ENCODE measurements at regions not wholly inside any gene's neighbourhood (a gene's known extent, or its start where the extent isn't known, plus 50 kb on each side); places are given as distances from the start of the nearest gene placed in this dataset.

GRCh38 chr1:237962985-237963384 is 72.3 kb upstream of the ZP4 start:
- no peaks in the 10 kb centered on the region for H3K27me3 ChIP-seq (replicated peaks; ENCODE audit: insufficient read depth, low read length)
- no peaks in the 10 kb centered on the region for H3K9me2 ChIP-seq (replicated peaks; ENCODE audit: insufficient read depth, low read length)
- H3F3A ChIP-seq (ENCODE audit: insufficient read depth, low read length), result no peaks in the 10 kb centered on the region
- no peak overlapping the region for H3K4me3 ChIP-seq (ENCODE audit: low read length)
- no peak overlapping the region for H3K27ac ChIP-seq (ENCODE audit: low read length)
- no peak overlapping the region for H2AFZ ChIP-seq (ENCODE audit: low read length)
- H3K9ac ChIP-seq (ENCODE audit: low read length), result no peak overlapping the region
- no peaks in the 10 kb centered on the region for H3K4me1 ChIP-seq (ENCODE audit: low read length)
- no peak overlapping the region for H3K4me2 ChIP-seq (ENCODE audit: low read depth, low read length)
- H3K79me2 ChIP-seq (ENCODE audit: low read length), result no peaks in the 10 kb centered on the region
- H3K36me3 ChIP-seq (replicated peaks; ENCODE audit: insufficient read depth, low read length), result no peaks in the 10 kb centered on the region
- no peak for DNase-seq
- H4K20me1 ChIP-seq (ENCODE audit: insufficient read depth, low read length), result no peaks in the 10 kb centered on the region
- no peaks in the 10 kb centered on the region for H3K9me3 ChIP-seq (replicated peaks; ENCODE audit: insufficient read depth, low read length)
- TF ChIP-seq, protein P1, sequence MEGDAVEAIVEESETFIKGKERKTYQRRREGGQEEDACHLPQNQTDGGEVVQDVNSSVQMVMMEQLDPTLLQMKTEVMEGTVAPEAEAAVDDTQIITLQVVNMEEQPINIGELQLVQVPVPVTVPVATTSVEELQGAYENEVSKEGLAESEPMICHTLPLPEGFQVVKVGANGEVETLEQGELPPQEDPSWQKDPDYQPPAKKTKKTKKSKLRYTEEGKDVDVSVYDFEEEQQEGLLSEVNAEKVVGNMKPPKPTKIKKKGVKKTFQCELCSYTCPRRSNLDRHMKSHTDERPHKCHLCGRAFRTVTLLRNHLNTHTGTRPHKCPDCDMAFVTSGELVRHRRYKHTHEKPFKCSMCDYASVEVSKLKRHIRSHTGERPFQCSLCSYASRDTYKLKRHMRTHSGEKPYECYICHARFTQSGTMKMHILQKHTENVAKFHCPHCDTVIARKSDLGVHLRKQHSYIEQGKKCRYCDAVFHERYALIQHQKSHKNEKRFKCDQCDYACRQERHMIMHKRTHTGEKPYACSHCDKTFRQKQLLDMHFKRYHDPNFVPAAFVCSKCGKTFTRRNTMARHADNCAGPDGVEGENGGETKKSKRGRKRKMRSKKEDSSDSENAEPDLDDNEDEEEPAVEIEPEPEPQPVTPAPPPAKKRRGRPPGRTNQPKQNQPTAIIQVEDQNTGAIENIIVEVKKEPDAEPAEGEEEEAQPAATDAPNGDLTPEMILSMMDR (IDR thresholded peaks at IDR 0.05; ENCODE audit: low read length), result no peak
- TF ChIP-seq EZH2phosphoT487 (IDR thresholded peaks at IDR 0.05; ENCODE audit: low read length), result no peak
- TF ChIP-seq EZH2 (optimal IDR thresholded peaks at IDR 0.05; ENCODE audit: low read depth, low read length), result no peak

DNA sequence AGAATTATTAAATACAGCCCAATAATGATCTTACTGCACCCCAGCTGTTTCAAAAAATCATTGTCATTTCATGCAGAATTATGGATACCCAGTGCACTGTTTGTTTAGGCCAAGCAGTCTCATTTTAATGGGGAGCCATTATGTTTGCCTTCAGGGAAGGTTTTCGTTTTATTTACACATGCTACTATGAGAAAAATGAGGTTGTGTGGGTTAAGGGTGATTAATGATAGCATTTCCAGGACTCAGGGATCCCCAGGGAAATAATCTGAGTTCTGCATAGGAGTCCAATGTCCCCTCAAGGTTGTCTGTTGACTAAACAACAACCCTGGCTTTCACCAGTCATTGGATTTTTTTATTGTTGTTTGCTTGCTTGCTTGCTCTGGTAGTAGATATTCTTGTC is 71.0 kb upstream of the ZP4 start:
- no peak overlapping the region for H2AFZ ChIP-seq (ENCODE audit: low read length)
- no peaks in the 10 kb centered on the region for H3K9me3 ChIP-seq (replicated peaks; ENCODE audit: insufficient read depth, low read length)
- no peak overlapping the region for H3K4me2 ChIP-seq (ENCODE audit: low read depth, low read length)
- no peaks in the 10 kb centered on the region for H3K36me3 ChIP-seq (replicated peaks; ENCODE audit: insufficient read depth, low read length)
- no peak for DNase-seq
- H3K4me3 ChIP-seq (ENCODE audit: low read length), result no peak overlapping the region
- H3K4me1 ChIP-seq (ENCODE audit: low read length), result no peaks in the 10 kb centered on the region
- H3K27me3 ChIP-seq (replicated peaks; ENCODE audit: insufficient read depth, low read length), result no peaks in the 10 kb centered on the region
- no peaks in the 10 kb centered on the region for H3K9me2 ChIP-seq (replicated peaks; ENCODE audit: insufficient read depth, low read length)
- no peak overlapping the region for H3K9ac ChIP-seq (ENCODE audit: low read length)
- no peaks in the 10 kb centered on the region for H4K20me1 ChIP-seq (ENCODE audit: insufficient read depth, low read length)
- no peaks in the 10 kb centered on the region for H3F3A ChIP-seq (ENCODE audit: insufficient read depth, low read length)
- no peaks in the 10 kb centered on the region for H3K79me2 ChIP-seq (ENCODE audit: low read length)
- no peak overlapping the region for H3K27ac ChIP-seq (ENCODE audit: low read length)
- TF ChIP-seq EZH2 (optimal IDR thresholded peaks at IDR 0.05; ENCODE audit: low read depth, low read length), result no peak
- no peak for TF ChIP-seq EZH2phosphoT487 (IDR thresholded peaks at IDR 0.05; ENCODE audit: low read length)
- TF ChIP-seq, protein P1 (IDR thresholded peaks at IDR 0.05; ENCODE audit: low read length), result no peak

GRCh38 chr1:237959838-237960237 is 69.1 kb upstream of the ZP4 start:
- H3K4me2 ChIP-seq (ENCODE audit: low read depth, low read length), result no peak overlapping the region
- no peaks in the 10 kb centered on the region for H3K9me3 ChIP-seq (replicated peaks; ENCODE audit: insufficient read depth, low read length)
- H3K27ac ChIP-seq (ENCODE audit: low read length), result no peak overlapping the region
- no peak overlapping the region for H3K4me3 ChIP-seq (ENCODE audit: low read length)
- no peak for DNase-seq
- no peaks in the 10 kb centered on the region for H3F3A ChIP-seq (ENCODE audit: insufficient read depth, low read length)
- TF ChIP-seq EZH2 (optimal IDR thresholded peaks at IDR 0.05; ENCODE audit: low read depth, low read length) (no peak), EZH2phosphoT487 (IDR thresholded peaks at IDR 0.05; ENCODE audit: low read length) (no peak)
- TF ChIP-seq, protein P1 (IDR thresholded peaks at IDR 0.05; ENCODE audit: low read length), result no peak
- no peaks in the 10 kb centered on the region for H3K27me3 ChIP-seq (replicated peaks; ENCODE audit: insufficient read depth, low read length)
- H3K9ac ChIP-seq (ENCODE audit: low read length), result no peak overlapping the region
- no peaks in the 10 kb centered on the region for H3K9me2 ChIP-seq (replicated peaks; ENCODE audit: insufficient read depth, low read length)
- H3K79me2 ChIP-seq (ENCODE audit: low read length), result no peaks in the 10 kb centered on the region
- H3K4me1 ChIP-seq (ENCODE audit: low read length), result no peaks in the 10 kb centered on the region
- H4K20me1 ChIP-seq (ENCODE audit: insufficient read depth, low read length), result no peaks in the 10 kb centered on the region
- H2AFZ ChIP-seq (ENCODE audit: low read length), result no peak overlapping the region
- H3K36me3 ChIP-seq (replicated peaks; ENCODE audit: insufficient read depth, low read length), result no peaks in the 10 kb centered on the region

All from MM.1S (cell line).